H9 (cell line): ENCODE measurements at regions not wholly inside any gene's neighbourhood (a gene's known extent, or its start where the extent isn't known, plus 50 kb on each side); places are given as distances from the start of the nearest gene placed in this dataset.

Experiments
- DNase-seq: peaks from one replicate; pipeline ENCODE4 v3.0.0-alpha.2; 2017
- H2AFZ ChIP-seq: one replicate; pipeline ENCODE4 v1.6.1; 2013; ENCODE audit warnings: mild to moderate bottlenecking, low read length, control low read depth, moderate library complexity
- H2AK5ac ChIP-seq: 2 replicates; pipeline ENCODE4 v1.6.1; 2013; ENCODE audit warnings: low read length, control low read depth, mixed read lengths; ENCODE audit not compliant: insufficient read length
- H2BK120ac ChIP-seq: one replicate; pipeline ENCODE4 v1.6.1; 2013; ENCODE audit warnings: low read depth, mild to moderate bottlenecking, low read length, control low read depth, inconsistent platforms; ENCODE audit not compliant: poor library complexity, severe bottlenecking
- H2BK12ac ChIP-seq: 2 replicates; pipeline ENCODE4 v1.6.1; 2013; ENCODE audit warnings: low read length, control low read depth, mixed read lengths, low read depth; ENCODE audit not compliant: insufficient read length
- H2BK15ac ChIP-seq: 2 replicates; pipeline ENCODE4 v1.6.1; 2013; ENCODE audit warnings: low read depth, low read length, control low read depth
- H2BK20ac ChIP-seq: one replicate; pipeline ENCODE4 v1.6.1; 2013; ENCODE audit warnings: low read depth, mild to moderate bottlenecking, low read length, control low read depth, inconsistent platforms; ENCODE audit not compliant: poor library complexity, severe bottlenecking
- H2BK5ac ChIP-seq: 2 replicates; pipeline ENCODE4 v1.6.1; 2013; ENCODE audit warnings: low read length, control low read depth, mixed read lengths; ENCODE audit not compliant: insufficient read length
- H3K14ac ChIP-seq: 2 replicates; pipeline ENCODE4 v1.6.1; 2013; ENCODE audit warnings: low read length, control low read depth; ENCODE audit not compliant: insufficient read depth
- H3K18ac ChIP-seq: 2 replicates; pipeline ENCODE4 v1.6.1; 2013; ENCODE audit warnings: low read depth, mild to moderate bottlenecking, mixed read lengths, low read length, control low read depth; ENCODE audit not compliant: insufficient read length
- H3K23ac ChIP-seq: 2 replicates; pipeline ENCODE4 v1.6.1; 2013; ENCODE audit warnings: low read length, control low read depth, mixed read lengths, low read depth; ENCODE audit not compliant: insufficient read length
- H3K23me2 ChIP-seq: 2 replicates; pipeline ENCODE4 v1.6.1; 2013; ENCODE audit warnings: low read depth, mild to moderate bottlenecking, mixed read lengths, low read length, control low read depth; ENCODE audit not compliant: insufficient read length, poor library complexity, severe bottlenecking
- H3K27ac ChIP-seq: 2 replicates; pipeline ENCODE4 v1.5.1; 2013; ENCODE audit warnings: low read length, control low read depth, mixed read lengths, low read depth; ENCODE audit not compliant: insufficient read length
- H3K27me3 ChIP-seq: 2 replicates; pipeline ENCODE4 v1.6.1; 2013; ENCODE audit warnings: low read length, control low read depth, inconsistent platforms; ENCODE audit not compliant: insufficient read depth
- H3K4ac ChIP-seq: 2 replicates; pipeline ENCODE4 v1.6.1; 2013; ENCODE audit warnings: low read depth, mild to moderate bottlenecking, control low read depth, inconsistent platforms, low read length, moderate library complexity
- H3K4me1 ChIP-seq: 2 replicates; pipeline ENCODE4 v1.6.1; 2013; ENCODE audit warnings: low read length, control low read depth, inconsistent platforms; ENCODE audit not compliant: insufficient read depth
- H3K4me2 ChIP-seq: 2 replicates; pipeline ENCODE4 v1.6.1; 2013; ENCODE audit warnings: low read length, control low read depth, mixed read lengths; ENCODE audit not compliant: insufficient read length, insufficient read depth
- H3K56ac ChIP-seq: 2 replicates; pipeline ENCODE4 v1.6.1; 2013; ENCODE audit warnings: low read depth, mild to moderate bottlenecking, mixed read lengths, low read length, control low read depth; ENCODE audit not compliant: insufficient read length
- H3K79me1 ChIP-seq: 2 replicates; pipeline ENCODE4 v1.6.1; 2013; ENCODE audit warnings: low read depth, mild to moderate bottlenecking, moderate library complexity, low read length, control low read depth, inconsistent platforms; ENCODE audit not compliant: insufficient read depth, poor library complexity, severe bottlenecking
- H3K79me2 ChIP-seq: 2 replicates; pipeline ENCODE4 v1.6.1; 2013; ENCODE audit warnings: low read length, control low read depth, inconsistent platforms; ENCODE audit not compliant: insufficient read depth
- H3K9ac ChIP-seq: 2 replicates; pipeline ENCODE4 v1.6.1; 2013; ENCODE audit warnings: low read length, control low read depth, mixed read lengths; ENCODE audit not compliant: insufficient read length; ENCODE audit errors: extremely low read depth
- H3K9me3 ChIP-seq: one replicate; pipeline ENCODE4 v1.6.1; 2013; ENCODE audit warnings: low read depth, low read length, inconsistent platforms; ENCODE audit not compliant: control insufficient read depth
- H3T11ph ChIP-seq: one replicate; pipeline ENCODE4 v1.6.1; 2013; ENCODE audit warnings: mild to moderate bottlenecking, low read length, control low read depth, inconsistent platforms
- H4K20me1 ChIP-seq: one replicate; pipeline ENCODE4 v1.6.1; 2013; ENCODE audit not compliant: control insufficient read depth, insufficient read length, insufficient read depth
- H4K5ac ChIP-seq: 2 replicates; pipeline ENCODE4 v1.6.1; 2013; ENCODE audit warnings: low read depth, mild to moderate bottlenecking, mixed read lengths, low read length, control low read depth; ENCODE audit not compliant: insufficient read length
- H4K8ac ChIP-seq: replicated peaks from 2 replicates; pipeline ENCODE4 v1.6.1; 2013; ENCODE audit warnings: low read length, control low read depth, mixed read lengths, low read depth; ENCODE audit not compliant: insufficient read length
- H4K91ac ChIP-seq: 2 replicates; pipeline ENCODE4 v1.6.1; 2013; ENCODE audit warnings: low read depth, mild to moderate bottlenecking, moderate library complexity, mixed read lengths, low read length, control low read depth; ENCODE audit not compliant: insufficient read length
- H3K27ac Mint-ChIP-seq, 3 experiments: 2 replicates in 2 of 3; 3 replicates in 1 of 3; pipeline ENCODE4 v1.8.0; 2020 to 2021; ENCODE audit warnings: mixed read lengths in 3 of 3, mild to moderate bottlenecking in 1 of 3, moderate library complexity in 1 of 3
- H3K27me3 Mint-ChIP-seq: 2 replicates; pipeline ENCODE4 v1.8.0; 2021; ENCODE audit warnings: low read depth, mild to moderate bottlenecking, moderate library complexity, mixed read lengths
- H3K36me3 Mint-ChIP-seq, 3 experiments: 2 replicates in 2 of 3; 3 replicates in 1 of 3; pipeline ENCODE4 v1.8.0; 2020 to 2021; ENCODE audit warnings: low read depth in 3 of 3, mixed read lengths in 3 of 3; ENCODE audit not compliant: insufficient read depth in 1 of 3
- H3K4me1 Mint-ChIP-seq, 2 experiments: 2 replicates each; pipeline ENCODE4 v1.8.0; 2020; ENCODE audit warnings: mixed read lengths in 2 of 2
- H3K4me3 Mint-ChIP-seq, 2 experiments: 2 replicates in 1 of 2; 3 replicates in 1 of 2; pipeline ENCODE4 v1.8.0; 2020 to 2021; ENCODE audit warnings: mild to moderate bottlenecking in 2 of 2, mixed read lengths in 2 of 2, moderate library complexity in 1 of 2
- H3K9me3 Mint-ChIP-seq, 2 experiments: 2 replicates in 1 of 2; 3 replicates in 1 of 2; pipeline ENCODE4 v1.8.0; 2020; ENCODE audit warnings: mild to moderate bottlenecking in 2 of 2, mixed read lengths in 2 of 2, moderate library complexity in 1 of 2
- CTCF ChIP-seq: fragments of 200-600 bp; sonication (generic); conservative IDR thresholded peaks from 3 replicates; pipeline ENCODE4 v1.8.0; 2021; ENCODE audit warnings: antibody characterized with exemption, mild to moderate bottlenecking
- WGBS: extraction: QIAGEN DNeasy Blood & Tissue Kit; methylation state at CpG from one replicate; pipeline ENCODE4 v1.1.7; 2013; ENCODE audit warnings: missing lambda C conversion rate, low lambda C conversion rate, mixed read lengths; ENCODE audit not compliant: insufficient read length; ENCODE audit errors: extremely low coverage; 5-methylcytosine and 5-hydroxymethylcytosine counted together

GRCh38 chr2:192718340-192718739, 523.6 kb upstream of the TMEFF2 start:
- no peak overlapping the region for H3K27ac Mint-ChIP-seq
- no CpG with 5 or more reads among the region's 3 CpGs for WGBS

More at GRCh38 chr2:192718340-192718739, 523.6 kb upstream of the TMEFF2 start:
- H3K4me1 Mint-ChIP-seq, result no peaks in the 10 kb centered on the region
- Histone ChIP-seq H3K56ac (no peak overlapping the region), H2AFZ (no peak overlapping the region), H2BK20ac (no peak overlapping the region), H2BK5ac (no peak overlapping the region), H3K18ac (no peak overlapping the region), H3K14ac (no peak overlapping the region), H3K79me1 (no peaks in the 10 kb centered on the region), H4K8ac (no peak overlapping the region), H3T11ph (no peak overlapping the region), H3K27me3 (no peaks in the 10 kb centered on the region), H4K91ac (no peak overlapping the region), H2AK5ac (no peak overlapping the region), H3K9ac (no peak overlapping the region), H3K4me1 (no peaks in the 10 kb centered on the region), H3K23me2 (no peaks in the 10 kb centered on the region), H2BK120ac (no peak overlapping the region), H2BK12ac (no peak overlapping the region), H3K79me2 (no peaks in the 10 kb centered on the region), H4K20me1 (no peaks in the 10 kb centered on the region), H2BK15ac (no peak overlapping the region), H3K4me2 (no peak overlapping the region), H3K23ac (no peak overlapping the region), H4K5ac (no peak overlapping the region), H3K27ac (no peak overlapping the region), H3K4ac (no peak overlapping the region), H3K9me3 (no peaks in the 10 kb centered on the region)
- no peak overlapping the region for H3K4me3 Mint-ChIP-seq
- TF ChIP-seq CTCF, result no peak
- no peaks in the 10 kb centered on the region for H3K27me3 Mint-ChIP-seq
- H3K9me3 Mint-ChIP-seq, result no peaks in the 10 kb centered on the region
- no peak for DNase-seq
- no peaks in the 10 kb centered on the region for H3K36me3 Mint-ChIP-seq
